K562 (cell line): ENCODE measurements at regions not wholly inside any gene's neighbourhood (a gene's known extent, or its start where the extent isn't known, plus 50 kb on each side); places are given as distances from the start of the nearest gene placed in this dataset.

Source experiments
- DEAF1 ChIP-seq: fragments of 450-650 bp; formaldehyde crosslinking; IDR thresholded peaks from 2 replicates; pipeline ENCODE4 v1.4.0; 2020; ENCODE audit warnings: mild to moderate bottlenecking, moderate library complexity
- NCOR1 ChIP-seq: fragments of 450-650 bp; IDR thresholded peaks from 2 replicates; pipeline ENCODE4 v1.6.1; 2016; ENCODE audit warnings: mild to moderate bottlenecking, moderate library complexity
- POLR2AphosphoS2 ChIP-seq: IDR thresholded peaks from 2 replicates; pipeline ENCODE4 v1.6.1; 2012; ENCODE audit warnings: low read length, improper control_type of control experiment
- RFX7 ChIP-seq: fragments of 250-450 bp; sonication (Bioruptor Pico); IDR thresholded peaks from 2 replicates; pipeline ENCODE4 v1.5.1; 2021; ENCODE audit warnings: mild to moderate bottlenecking
- TEAD2 ChIP-seq: fragments of 450-650 bp; IDR thresholded peaks from 2 replicates; pipeline ENCODE4 v1.6.1; 2016; ENCODE audit warnings: missing genetic modification characterization, control low read depth, missing compliant biosample characterization
- TOE1 ChIP-seq, 2 experiments: fragments of 450-650 bp in 1 of 2; sonication (generic) in 1 of 2; formaldehyde crosslinking in 1 of 2; IDR thresholded peaks; 2 replicates each; pipeline versions ENCODE4 v1.7.1 to v1.8.0; 2016 to 2022; ENCODE audit warnings: borderline replicate concordance in 2 of 2, mild to moderate bottlenecking in 2 of 2, antibody characterized with exemption in 1 of 2, inconsistent platforms in 1 of 2, low read depth in 1 of 2, missing genetic modification reagents in 1 of 2, moderate library complexity in 1 of 2
- ZNF347 ChIP-seq: fragments of 450-650 bp; formaldehyde crosslinking; IDR thresholded peaks from 2 replicates; pipeline ENCODE4 v1.4.0; 2020; ENCODE audit warnings: low read depth, mild to moderate bottlenecking, moderate library complexity
- TF ChIP-seq, protein P1 (sequence below): fragments of 250-450 bp; sonication (Bioruptor Pico); IDR thresholded peaks from 2 replicates; pipeline ENCODE4 v1.4.0; 2020; ENCODE audit warnings: borderline replicate concordance
- TF ChIP-seq, protein P2 (sequence below): fragments of 250-450 bp; sonication (Bioruptor Pico); IDR thresholded peaks from 2 replicates; pipeline ENCODE4 v1.9.0; 2021; ENCODE audit warnings: mild to moderate bottlenecking

DNA sequence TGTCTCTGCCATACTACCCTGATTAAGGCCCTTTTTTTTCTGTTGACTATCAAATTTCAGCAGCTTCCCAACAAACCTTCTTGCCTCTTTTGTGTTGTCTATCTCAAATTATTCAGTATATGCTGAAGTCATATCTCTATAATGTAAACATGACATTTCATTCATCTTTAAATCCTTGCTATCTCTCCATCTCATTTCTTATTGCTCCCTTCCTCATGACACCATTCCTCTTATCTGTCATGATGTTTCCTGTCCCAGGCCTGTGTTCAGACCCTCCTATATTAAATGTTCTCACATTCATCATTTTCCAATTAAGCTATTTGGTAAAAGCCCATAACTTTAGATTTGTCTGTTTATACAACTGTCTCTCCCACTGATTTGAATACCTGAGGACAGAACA, 482.6 kb downstream of the EPM2A start (continued):
- TF ChIP-seq, protein P1, sequence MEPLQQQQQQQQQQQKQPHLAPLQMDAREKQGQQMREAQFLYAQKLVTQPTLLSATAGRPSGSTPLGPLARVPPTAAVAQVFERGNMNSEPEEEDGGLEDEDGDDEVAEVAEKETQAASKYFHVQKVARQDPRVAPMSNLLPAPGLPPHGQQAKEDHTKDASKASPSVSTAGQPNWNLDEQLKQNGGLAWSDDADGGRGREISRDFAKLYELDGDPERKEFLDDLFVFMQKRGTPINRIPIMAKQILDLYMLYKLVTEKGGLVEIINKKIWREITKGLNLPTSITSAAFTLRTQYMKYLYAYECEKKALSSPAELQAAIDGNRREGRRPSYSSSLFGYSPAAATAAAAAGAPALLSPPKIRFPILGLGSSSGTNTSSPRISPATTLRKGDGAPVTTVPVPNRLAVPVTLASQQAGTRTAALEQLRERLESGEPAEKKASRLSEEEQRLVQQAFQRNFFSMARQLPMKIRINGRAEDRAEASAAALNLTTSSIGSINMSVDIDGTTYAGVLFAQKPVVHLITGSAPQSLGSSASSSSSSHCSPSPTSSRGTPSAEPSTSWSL (CRISPR knock-in tag): no peak
- TF ChIP-seq ZNF347 (no peak), NCOR1 (no peak), DEAF1 (CRISPR knock-in tag) (no peak), TEAD2 (tag) (no peak), RFX7 (CRISPR knock-in tag) (no peak), TOE1 (IDR thresholded peaks at IDR 0.05; ENCODE audit: borderline replicate concordance) (no peak), TOE1 (CRISPR knock-in tag; IDR thresholded peaks at IDR 0.05; ENCODE audit: borderline replicate concordance, low read depth) (no peak), POLR2AphosphoS2 (no peak)
- TF ChIP-seq, protein P2, sequence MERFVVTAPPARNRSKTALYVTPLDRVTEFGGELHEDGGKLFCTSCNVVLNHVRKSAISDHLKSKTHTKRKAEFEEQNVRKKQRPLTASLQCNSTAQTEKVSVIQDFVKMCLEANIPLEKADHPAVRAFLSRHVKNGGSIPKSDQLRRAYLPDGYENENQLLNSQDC (CRISPR knock-in tag): no peak
